Caco-2 (cell line): ENCODE measurements at regions not wholly inside any gene's neighbourhood (a gene's known extent, or its start where the extent isn't known, plus 50 kb on each side); places are given as distances from the start of the nearest gene placed in this dataset.

ENCODE experiments used
- BruUV-seq: library from RNA; stranded (reverse); fragments of 400-500 nt; replicated peaks from 2 replicates; lab custom pipeline; 2021; lab: Mats Ljungman, UMichigan
- CTCF ChIA-PET: fragments of 300-600 bp; sonication (Branson Sonifier 250); formaldehyde crosslinking; loops from one replicate; lab custom pipeline; 2022; ENCODE audit warnings: antibody characterized with exemption; lab: Charles Lee
- POLR2A ChIA-PET: fragments of 300-600 bp; sonication (Branson Sonifier 250); formaldehyde crosslinking; loops from one replicate; lab custom pipeline; 2022; ENCODE audit warnings: antibody characterized with exemption; lab: Charles Lee
- DNase-seq, 2 experiments: peaks; one replicate each; pipeline versions ENCODE4 v3.0.0 to v3.0.0-alpha.2; 2020 to 2022
- H3K27me3 ChIP-seq: replicated peaks from 2 replicates; pipeline ENCODE4 v1.6.0; 2011; ENCODE audit warnings: low read length; ENCODE audit not compliant: control insufficient read depth, insufficient read depth
- H3K36me3 ChIP-seq: 2 replicates; pipeline ENCODE4 v1.5.1; 2011; ENCODE audit warnings: low read length; ENCODE audit not compliant: control insufficient read depth, insufficient read depth
- H3K4me1 ChIP-seq: fragments of 250-450 bp; sonication (Bioruptor Pico); 2 replicates; pipeline ENCODE4 v1.5.1; 2020; ENCODE audit warnings: mild to moderate bottlenecking
- H3K4me3 ChIP-seq: 2 replicates; pipeline ENCODE4 v1.5.1; 2011; ENCODE audit warnings: low read depth, mild to moderate bottlenecking, control low read depth, low read length
- H3K9me3 ChIP-seq: fragments of 250-450 bp; sonication (Bioruptor Pico); 2 replicates; pipeline ENCODE4 v1.5.1; 2020; ENCODE audit warnings: mild to moderate bottlenecking, moderate library complexity
- H3K27ac Mint-ChIP-seq: one replicate; pipeline ENCODE4 v1.8.0; 2022; ENCODE audit warnings: mixed read lengths; ENCODE audit not compliant: unreplicated experiment
- H3K27me3 Mint-ChIP-seq: one replicate; pipeline ENCODE4 v1.8.0; 2022; ENCODE audit warnings: mixed read lengths; ENCODE audit not compliant: insufficient read depth, unreplicated experiment
- H3K36me3 Mint-ChIP-seq: one replicate; pipeline ENCODE4 v1.8.0; 2022; ENCODE audit warnings: mild to moderate bottlenecking, mixed read lengths; ENCODE audit not compliant: insufficient read depth, unreplicated experiment
- H3K4me1 Mint-ChIP-seq: one replicate; pipeline ENCODE4 v1.8.0; 2022; ENCODE audit warnings: low read depth, mixed read lengths; ENCODE audit not compliant: unreplicated experiment
- H3K4me3 Mint-ChIP-seq: one replicate; pipeline ENCODE4 v1.8.0; 2022; ENCODE audit warnings: mild to moderate bottlenecking, moderate library complexity, mixed read lengths; ENCODE audit not compliant: unreplicated experiment
- H3K9me3 Mint-ChIP-seq: one replicate; pipeline ENCODE4 v1.8.0; 2022; ENCODE audit warnings: mixed read lengths; ENCODE audit not compliant: unreplicated experiment
- intact Hi-C: fragments of 100-400 bp; cut with micrococcal nuclease; formaldehyde crosslinking; loops from one replicate; pipeline ENCODE4 v1.10.0; 2022; ENCODE audit not compliant: unreplicated experiment
- TF ChIP-seq, protein P1 (sequence below), 2 experiments: fragments of 200-600 bp in 1 of 2; IDR thresholded peaks; 1 replicate in 1 of 2; 2 replicates in 1 of 2; pipeline versions ENCODE4 v1.5.1 to v1.8.0; 2011 to 2022; ENCODE audit warnings: antibody characterized with exemption in 1 of 2, control low read depth in 1 of 2, inconsistent platforms in 1 of 2, low read depth in 1 of 2, low read length in 1 of 2, mild to moderate bottlenecking in 1 of 2, moderate library complexity in 1 of 2; ENCODE audit not compliant: insufficient read depth in 1 of 2, severe bottlenecking in 1 of 2, unreplicated experiment in 1 of 2

DNA sequence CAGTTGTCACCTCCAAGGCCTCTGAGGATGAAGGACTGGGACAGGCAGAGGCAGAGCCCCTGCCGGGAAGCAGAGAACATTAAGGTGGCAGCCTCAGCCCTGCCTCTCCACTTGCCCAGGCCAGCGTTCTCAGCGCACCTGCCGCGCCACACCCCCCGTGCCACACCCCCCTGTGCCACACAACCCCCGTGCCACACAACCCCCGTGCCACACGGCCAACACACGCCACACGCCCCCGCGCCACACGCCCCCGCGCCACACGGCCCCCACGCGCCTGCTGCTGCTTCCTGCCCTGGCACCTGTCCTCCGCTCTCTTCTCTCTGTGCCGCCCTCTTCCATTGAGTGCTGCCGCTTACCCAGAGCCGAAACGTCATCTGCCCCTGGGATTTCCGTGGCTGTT, 58.0 kb upstream of the ZFP42 start:
- no peaks in the 10 kb centered on the region for H3K9me3 Mint-ChIP-seq
- H3K36me3 ChIP-seq = no peaks in the 10 kb centered on the region
- no peaks in the 10 kb centered on the region for H3K27me3 Mint-ChIP-seq
- no peaks in the 10 kb centered on the region for H3K9me3 ChIP-seq
- H3K27ac Mint-ChIP-seq = peak overlapping the region; percentile 24
- ChIA-PET CTCF (no interaction called here), POLR2A (no interaction called here)
- no peaks in the 10 kb centered on the region for H3K27me3 ChIP-seq
- H3K4me3 Mint-ChIP-seq = no peak overlapping the region
- H3K4me1 Mint-ChIP-seq = no peaks in the 10 kb centered on the region
- no peak for DNase-seq
- no peaks in the 10 kb centered on the region; the same call in 1 of the 2 replicates for H3K4me1 ChIP-seq
- no peaks in the 10 kb centered on the region for H3K36me3 Mint-ChIP-seq
- intact Hi-C loops = no loop called here
- TF ChIP-seq, protein P1, sequence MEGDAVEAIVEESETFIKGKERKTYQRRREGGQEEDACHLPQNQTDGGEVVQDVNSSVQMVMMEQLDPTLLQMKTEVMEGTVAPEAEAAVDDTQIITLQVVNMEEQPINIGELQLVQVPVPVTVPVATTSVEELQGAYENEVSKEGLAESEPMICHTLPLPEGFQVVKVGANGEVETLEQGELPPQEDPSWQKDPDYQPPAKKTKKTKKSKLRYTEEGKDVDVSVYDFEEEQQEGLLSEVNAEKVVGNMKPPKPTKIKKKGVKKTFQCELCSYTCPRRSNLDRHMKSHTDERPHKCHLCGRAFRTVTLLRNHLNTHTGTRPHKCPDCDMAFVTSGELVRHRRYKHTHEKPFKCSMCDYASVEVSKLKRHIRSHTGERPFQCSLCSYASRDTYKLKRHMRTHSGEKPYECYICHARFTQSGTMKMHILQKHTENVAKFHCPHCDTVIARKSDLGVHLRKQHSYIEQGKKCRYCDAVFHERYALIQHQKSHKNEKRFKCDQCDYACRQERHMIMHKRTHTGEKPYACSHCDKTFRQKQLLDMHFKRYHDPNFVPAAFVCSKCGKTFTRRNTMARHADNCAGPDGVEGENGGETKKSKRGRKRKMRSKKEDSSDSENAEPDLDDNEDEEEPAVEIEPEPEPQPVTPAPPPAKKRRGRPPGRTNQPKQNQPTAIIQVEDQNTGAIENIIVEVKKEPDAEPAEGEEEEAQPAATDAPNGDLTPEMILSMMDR (IDR thresholded peaks at IDR 0.05; ENCODE audit: insufficient read depth in 1 of 2, low read depth in 1 of 2, low read length in 1 of 2, severe bottlenecking in 1 of 2, unreplicated experiment in 1 of 2) = no peak
- no TSS peak for BruUV-seq
- no peak overlapping the region for H3K4me3 ChIP-seq

DNA sequence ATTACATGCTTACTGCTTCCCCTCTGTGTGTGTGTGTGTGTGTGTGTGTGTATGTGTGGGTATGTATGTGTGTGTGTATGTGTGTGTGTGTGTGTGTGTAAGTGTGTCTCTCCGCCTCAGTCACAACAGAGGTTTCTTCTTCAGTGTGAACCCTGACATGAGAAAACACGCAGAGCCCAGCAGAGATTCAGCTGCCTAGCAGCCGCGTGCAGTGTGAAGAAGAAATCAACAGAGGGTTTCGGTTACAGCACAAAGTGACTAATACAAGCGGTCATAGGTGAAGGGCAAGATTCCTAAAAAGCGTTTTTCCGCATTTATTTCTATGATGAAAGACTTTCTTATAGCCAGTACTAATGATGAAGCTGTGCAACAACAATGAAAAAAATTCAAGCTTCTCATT, 55.3 kb upstream of the ZFP42 start:
- Histone ChIP-seq H3K4me3 (no peak overlapping the region), H3K4me1 (no peaks in the 10 kb centered on the region), H3K27me3 (no peaks in the 10 kb centered on the region), H3K36me3 (no peaks in the 10 kb centered on the region), H3K9me3 (no peaks in the 10 kb centered on the region)
- ChIA-PET POLR2A (no interaction called here), CTCF (no interaction called here)
- Mint-ChIP-seq H3K36me3 (no peaks in the 10 kb centered on the region), H3K4me3 (no peak overlapping the region), H3K9me3 (no peaks in the 10 kb centered on the region), H3K4me1 (no peaks in the 10 kb centered on the region), H3K27ac (no peak overlapping the region), H3K27me3 (no peaks in the 10 kb centered on the region)
- BruUV-seq = no TSS peak
- TF ChIP-seq, protein P1 (IDR thresholded peaks at IDR 0.05; ENCODE audit: insufficient read depth in 1 of 2, low read depth in 1 of 2, low read length in 1 of 2, severe bottlenecking in 1 of 2, unreplicated experiment in 1 of 2) = no peak
- intact Hi-C loops = no loop called here
- no peak for DNase-seq

GRCh38 chr4:187942968-187943367, 52.6 kb upstream of the ZFP42 start:
- H3K36me3 Mint-ChIP-seq = no peaks in the 10 kb centered on the region
- BruUV-seq = no TSS peak
- TF ChIP-seq, protein P1 (IDR thresholded peaks at IDR 0.05; ENCODE audit: insufficient read depth in 1 of 2, low read depth in 1 of 2, low read length in 1 of 2, severe bottlenecking in 1 of 2, unreplicated experiment in 1 of 2) = no peak
- Histone ChIP-seq H3K4me3 (no peak overlapping the region), H3K27me3 (no peaks in the 10 kb centered on the region), H3K9me3 (no peaks in the 10 kb centered on the region), H3K4me1 (no peaks in the 10 kb centered on the region), H3K36me3 (no peaks in the 10 kb centered on the region)
- no peak for DNase-seq
- no peaks in the 10 kb centered on the region for H3K27me3 Mint-ChIP-seq
- intact Hi-C loops = no loop called here
- CTCF ChIA-PET = no interaction called here
- H3K27ac Mint-ChIP-seq = no peak overlapping the region
- no peaks in the 10 kb centered on the region for H3K4me1 Mint-ChIP-seq
- H3K4me3 Mint-ChIP-seq = no peak overlapping the region
- no peaks in the 10 kb centered on the region for H3K9me3 Mint-ChIP-seq
- POLR2A ChIA-PET = no interaction called here
